H4 (cell line): ENCODE measurements at regions not wholly inside any gene's neighbourhood (a gene's known extent, or its start where the extent isn't known, plus 50 kb on each side); places are given as distances from the start of the nearest gene placed in this dataset.
"Not testable (repeated sequence)": the region's sequence is repeated elsewhere in the genome, so short reads cannot be mapped to it uniquely, and the experiment has no call there.

ENCODE experiments used
- DNase-seq: peaks from one replicate; pipeline ENCODE4 v3.0.0-alpha.2; 2015; ENCODE audit warnings: low spot score

GRCh38 chr2:19203866-19204265 is 154.6 kb downstream of the OSR1 start:
- DNase-seq = no peak

- no peak for DNase-seq
Observed at GRCh38 chr2:19201911-19202462, 156.4 kb downstream of the OSR1 start.

GRCh38 chr2:19198381-19198780 is 160.0 kb downstream of the OSR1 start:
- DNase-seq = no peak

- no peak for DNase-seq
Observed at GRCh38 chr2:19195661-19196060, 162.8 kb downstream of the OSR1 start.

GRCh38 chr2:19189391-19189790 is 169.0 kb downstream of the OSR1 start:
- no peak for DNase-seq

GRCh38 chr2:19187323-19188020 is 171.0 kb downstream of the OSR1 start:
- DNase-seq = no peak

GRCh38 chr2:19185086-19185485 is 173.3 kb downstream of the OSR1 start:
- no peak for DNase-seq

GRCh38 chr2:19178175-19178574 is 180.2 kb downstream of the OSR1 start:
- DNase-seq = no peak

- no peak for DNase-seq
Observed at GRCh38 chr2:19176977-19177376, 181.4 kb downstream of the OSR1 start.

GRCh38 chr2:19176172-19176852 is 182.1 kb downstream of the OSR1 start:
- DNase-seq = no peak

- no peak for DNase-seq
Observed at GRCh38 chr2:19174176-19174575, 184.2 kb downstream of the OSR1 start.

- no peak for DNase-seq
Observed at GRCh38 chr2:19171409-19171808, 187.0 kb downstream of the OSR1 start.

GRCh38 chr2:19169134-19169768 is 189.2 kb downstream of the OSR1 start:
- DNase-seq = no peak

- DNase-seq = not testable (repeated sequence)
Observed at GRCh38 chr2:19164099-19164498, 194.3 kb downstream of the OSR1 start.

- DNase-seq = peak; percentile 11
Observed at GRCh38 chr2:19158896-19159295, 199.5 kb downstream of the OSR1 start.

- DNase-seq = no peak
Observed at GRCh38 chr2:19158211-19158610, 200.2 kb downstream of the OSR1 start.

GRCh38 chr2:19156646-19157045 is 201.8 kb downstream of the OSR1 start:
- no peak for DNase-seq

GRCh38 chr2:19150726-19151125 is 207.7 kb downstream of the OSR1 start:
- no peak for DNase-seq

GRCh38 chr2:19146867-19147266 is 211.6 kb downstream of the OSR1 start:
- DNase-seq = no peak

- DNase-seq = no peak
Observed at GRCh38 chr2:19141234-19142004, 217.0 kb downstream of the OSR1 start.

GRCh38 chr2:19140463-19141208 is 217.8 kb downstream of the OSR1 start:
- peak; percentile 92 for DNase-seq
